Pancreas (tissue), 10 donors: ENCODE measurements at regions not wholly inside any gene's neighbourhood (a gene's known extent, or its start where the extent isn't known, plus 50 kb on each side); places are given as distances from the start of the nearest gene placed in this dataset.
A peak's percentile ranks its signal among the peaks of the same experiment; 100 is the strongest.

Experiments used
- ATAC-seq, 4 donors: fragments of 200-7000 bp; cut with Tn5 transposase; one replicate each; pipeline versions ENCODE4 v1.8.0 to v1.9.1; 2020; ENCODE audit warnings: mild to moderate bottlenecking in 4 of 4, moderate library complexity in 4 of 4
- DNase-seq, 6 donors: peaks; one replicate each; pipeline ENCODE4 v3.0.0-alpha.2; 2020
- FAIRE-seq: peaks from 2 replicates; lab custom pipeline; 2012; peaks lifted over from hg19 to GRCh38; lab: Jason Lieb, UNC
- H3K27ac ChIP-seq, 4 donors: fragments of 200-600 bp; sonication (generic); 1 replicate in 3 of 4; 2 replicates in 1 of 4; pipeline versions ENCODE4 v1.5.0 to v1.8.0; 2020
- H3K27me3 ChIP-seq, 4 donors: fragments of 200-600 bp; one replicate each; pipeline ENCODE4 v1.8.0; 2021
- H3K36me3 ChIP-seq, 3 donors: fragments of 200-600 bp; sonication (generic) in 1 of 3; one replicate each; pipeline versions ENCODE4 v1.5.0 to v1.8.0; 2020 to 2021
- H3K4me1 ChIP-seq, 3 donors: fragments of 200-600 bp; one replicate each; pipeline ENCODE4 v1.8.0; 2021
- H3K4me3 ChIP-seq, 4 donors: fragments of 200-600 bp; sonication (generic) in 2 of 4; one replicate each; pipeline versions ENCODE4 v1.5.0 to v1.8.0; 2020 to 2021
- H3K9me3 ChIP-seq, 4 donors: fragments of 200-600 bp; one replicate each; pipeline ENCODE4 v1.8.0; 2021
- WGBS, 2 donors: extraction: QIAGEN DNeasy Blood & Tissue Kit; methylation state at CpG; one replicate each; pipeline ENCODE4 v1.1.7; 2013; 5-methylcytosine and 5-hydroxymethylcytosine counted together
- intact Hi-C, 3 donors: fragments of 100-400 bp; cut with DNase I; formaldehyde crosslinking; loops; one replicate each; pipeline versions ENCODE4 v1.11.1 to v1.14.2; 2022
- TF ChIP-seq, protein P1 (sequence below), 4 donors: fragments of 200-600 bp; sonication (generic) in 3 of 4; IDR thresholded peaks; one replicate each; pipeline versions ENCODE4 v1.5.0 to v1.8.0; 2021; ENCODE audit warnings: antibody characterized with exemption in 4 of 4
- donor health status: healthy with polysubstance abuse.
- donor health status: DM: no; HTN: no; CAD: no; lungs with moderate emphysema.
- donor health status: DM: no; HTN: no; CAD: no.
- donor health status: control.
- donor health status: control.
- donor health status: Bipolar disorder and iron deficiency.
- donor health status: DM: yes; HTN: yes; CAD: no.
- donor health status: DM: no; HTN: no; CAD: no.
- donor health status: DM: no; HTN: no; CAD: no.
- donor health status: DM: yes; HTN: yes; CAD: no.

DNA sequence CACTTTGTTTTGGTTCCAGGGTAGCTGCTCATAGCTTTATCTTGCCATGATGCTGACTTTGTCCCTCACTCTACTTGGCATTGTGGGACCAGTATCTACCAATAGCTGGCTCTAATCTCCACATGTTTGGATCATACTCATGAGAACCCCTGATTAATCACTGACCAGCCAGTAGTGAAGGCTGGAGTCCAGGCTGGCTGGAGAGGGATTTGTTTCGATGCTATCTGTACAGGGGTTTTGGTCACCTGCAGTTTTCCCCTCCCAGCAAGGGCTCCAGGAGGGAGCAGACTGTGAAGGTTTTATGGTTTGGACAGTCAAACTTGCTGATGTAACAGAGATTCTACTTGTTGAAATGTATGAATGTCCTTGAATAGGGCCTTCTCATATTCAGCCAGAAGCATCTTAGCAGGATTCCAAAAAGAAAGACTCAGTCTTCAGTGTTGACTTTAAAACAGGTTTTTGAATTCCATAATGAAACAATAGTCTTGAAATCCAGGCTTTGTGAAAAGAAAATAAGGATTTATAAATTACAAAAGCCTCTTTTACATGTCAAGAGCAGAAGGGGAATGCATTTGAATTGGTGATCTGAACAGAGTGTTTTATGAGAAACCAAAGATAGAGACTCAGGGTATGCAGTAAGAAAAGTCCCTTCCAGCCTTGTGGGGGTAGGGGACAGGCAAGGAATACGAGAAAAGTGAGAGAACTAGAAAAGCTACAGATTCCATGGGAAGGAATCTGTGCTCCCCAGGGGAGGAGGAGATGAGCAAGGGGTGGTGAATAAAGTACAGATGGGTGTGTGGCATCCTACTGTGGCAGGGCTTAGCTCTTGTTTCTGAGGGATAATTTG, 103.1 kb upstream of the SHISA3 start:
- TF ChIP-seq, protein P1, sequence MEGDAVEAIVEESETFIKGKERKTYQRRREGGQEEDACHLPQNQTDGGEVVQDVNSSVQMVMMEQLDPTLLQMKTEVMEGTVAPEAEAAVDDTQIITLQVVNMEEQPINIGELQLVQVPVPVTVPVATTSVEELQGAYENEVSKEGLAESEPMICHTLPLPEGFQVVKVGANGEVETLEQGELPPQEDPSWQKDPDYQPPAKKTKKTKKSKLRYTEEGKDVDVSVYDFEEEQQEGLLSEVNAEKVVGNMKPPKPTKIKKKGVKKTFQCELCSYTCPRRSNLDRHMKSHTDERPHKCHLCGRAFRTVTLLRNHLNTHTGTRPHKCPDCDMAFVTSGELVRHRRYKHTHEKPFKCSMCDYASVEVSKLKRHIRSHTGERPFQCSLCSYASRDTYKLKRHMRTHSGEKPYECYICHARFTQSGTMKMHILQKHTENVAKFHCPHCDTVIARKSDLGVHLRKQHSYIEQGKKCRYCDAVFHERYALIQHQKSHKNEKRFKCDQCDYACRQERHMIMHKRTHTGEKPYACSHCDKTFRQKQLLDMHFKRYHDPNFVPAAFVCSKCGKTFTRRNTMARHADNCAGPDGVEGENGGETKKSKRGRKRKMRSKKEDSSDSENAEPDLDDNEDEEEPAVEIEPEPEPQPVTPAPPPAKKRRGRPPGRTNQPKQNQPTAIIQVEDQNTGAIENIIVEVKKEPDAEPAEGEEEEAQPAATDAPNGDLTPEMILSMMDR (IDR thresholded peaks at IDR 0.05): no peak
- intact Hi-C loops: no loop called here
- no peak overlapping the region for H3K4me3 ChIP-seq
- no peak overlapping the region for H3K27ac ChIP-seq
- no peak for DNase-seq
- no peak for ATAC-seq
- H3K9me3 ChIP-seq: no peaks in the 10 kb centered on the region
- no peak for FAIRE-seq
- H3K36me3 ChIP-seq: no peaks in the 10 kb centered on the region
- WGBS, 2 donors: 51 to 61% methylated on average over 2 of the region's 2 CpGs
- H3K4me1 ChIP-seq: no peaks in the 10 kb centered on the region
- no peaks in the 10 kb centered on the region for H3K27me3 ChIP-seq

DNA sequence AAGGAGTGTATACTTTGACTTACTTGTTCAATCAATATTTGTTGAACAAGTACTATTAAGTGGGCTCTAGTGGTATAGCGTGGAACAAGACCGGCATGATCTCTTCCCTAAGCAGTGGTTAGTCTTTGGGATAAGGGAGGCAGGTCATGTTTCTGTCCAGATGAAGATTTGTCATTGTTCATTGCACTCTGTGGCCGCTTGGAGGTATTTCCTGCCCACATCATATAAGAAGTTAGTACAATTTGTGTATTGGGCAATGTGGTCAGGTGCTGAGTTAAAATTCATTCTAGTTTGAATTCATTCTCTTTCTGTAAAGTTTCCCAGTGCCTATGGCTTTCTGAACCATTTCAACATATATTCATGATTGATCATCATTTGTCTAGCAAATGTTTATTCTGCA, 101.1 kb upstream of the SHISA3 start:
- ATAC-seq (no peak), FAIRE-seq (no peak), DNase-seq (no peak)
- H3K9me3 ChIP-seq: no peaks in the 10 kb centered on the region
- TF ChIP-seq, protein P1 (IDR thresholded peaks at IDR 0.05): no peak
- no peak overlapping the region for H3K27ac ChIP-seq
- H3K36me3 ChIP-seq: no peaks in the 10 kb centered on the region
- peaks cover 0 to 4% (median 0%) of the 10 kb centered on the region in 4 donors for H3K27me3 ChIP-seq
- H3K4me3 ChIP-seq: no peak overlapping the region
- intact Hi-C loops: no loop called here
- H3K4me1 ChIP-seq: no peaks in the 10 kb centered on the region
- WGBS, 2 donors: 73 to 80% methylated on average over 3 of the region's 3 CpGs

DNA sequence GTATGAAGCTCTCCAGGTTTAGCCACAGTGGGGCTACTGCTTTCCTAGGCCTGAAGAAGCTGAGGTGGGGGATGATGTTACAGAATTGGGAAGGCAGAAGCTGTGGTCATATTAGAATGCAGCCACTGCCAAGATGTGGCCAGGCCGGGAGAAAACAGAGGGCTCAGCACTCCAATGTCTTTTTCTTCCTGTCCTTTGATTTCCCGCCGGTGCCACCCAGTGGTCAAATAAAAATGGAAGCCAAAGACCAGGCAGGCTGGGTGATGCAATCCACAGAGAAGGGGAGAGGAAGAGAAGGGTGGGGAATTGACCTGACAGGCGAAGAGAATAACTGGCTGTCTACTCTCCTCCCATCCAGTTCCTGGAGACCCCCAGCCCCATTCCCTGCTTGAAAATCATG, 94.9 kb upstream of the SHISA3 start:
- Histone ChIP-seq H3K36me3 (no peaks in the 10 kb centered on the region), H3K9me3 (no peaks in the 10 kb centered on the region), H3K27ac (no peak overlapping the region), H3K4me3 (no peak overlapping the region), H3K4me1 (no peaks in the 10 kb centered on the region), H3K27me3 (peaks cover 0 to 4% (median 0%) of the 10 kb centered on the region in 4 donors)
- peak in 3 of 4 donors; percentile 41 to 53 (median 44) for ATAC-seq
- peak in 1 of 6 donors; percentile 13 for DNase-seq
- TF ChIP-seq, protein P1 (IDR thresholded peaks at IDR 0.05): no peak
- FAIRE-seq: no peak
- intact Hi-C loops: no loop called here
- 17 to 22% methylated on average over 4 of the region's 4 CpGs for WGBS, 2 donors

DNA sequence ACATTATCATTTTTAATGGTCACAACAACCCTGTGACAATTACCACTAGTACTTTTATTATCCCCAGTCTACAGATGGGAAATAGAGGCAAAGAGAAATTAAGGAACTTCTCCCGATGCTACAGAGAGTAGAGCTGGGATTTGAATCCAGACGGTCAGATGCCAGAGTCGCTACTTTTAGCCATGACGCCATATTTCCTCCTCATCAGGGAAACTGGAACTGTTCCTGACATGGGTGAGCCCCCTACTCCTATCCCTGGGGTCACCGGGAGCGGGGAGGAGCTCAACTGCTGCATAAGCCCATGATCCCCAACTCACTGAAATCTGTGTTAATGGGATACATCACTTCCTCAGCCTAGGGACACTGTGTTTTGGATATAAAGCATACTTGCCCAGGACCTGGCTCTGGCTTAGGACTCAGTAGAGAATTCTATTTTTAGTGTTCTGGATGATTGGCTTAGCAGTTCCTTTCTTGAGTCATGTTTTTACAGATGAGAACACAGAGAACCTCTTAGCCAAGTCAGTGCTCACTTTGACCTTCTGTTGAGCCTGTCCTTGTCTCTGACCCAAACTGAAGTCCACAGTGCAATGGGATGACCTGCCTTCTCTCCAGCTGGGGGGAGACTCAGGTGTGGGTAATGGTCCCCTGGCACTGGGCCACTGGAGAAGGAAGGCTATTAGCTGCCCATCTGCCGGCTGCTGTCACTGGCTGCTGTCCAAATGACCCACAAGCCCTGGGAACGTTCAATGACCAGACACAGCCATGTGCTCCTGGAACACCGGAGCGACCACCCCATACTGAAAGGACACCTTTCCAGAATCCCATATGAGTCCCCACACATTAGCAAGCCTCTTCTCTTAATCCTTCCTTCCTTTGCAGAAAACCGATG, 90.8 kb upstream of the SHISA3 start:
- H3K4me1 ChIP-seq: no peaks in the 10 kb centered on the region
- no peaks in the 10 kb centered on the region for H3K9me3 ChIP-seq
- no peak overlapping the region for H3K27ac ChIP-seq
- intact Hi-C loops: no loop called here
- H3K27me3 ChIP-seq: no peaks in the 10 kb centered on the region
- no peak for FAIRE-seq
- DNase-seq: no peak
- H3K36me3 ChIP-seq: no peaks in the 10 kb centered on the region
- ATAC-seq: peak in 1 of 4 donors; percentile 37
- TF ChIP-seq, protein P1 (IDR thresholded peaks at IDR 0.05): no peak
- no peak overlapping the region for H3K4me3 ChIP-seq
- 69 to 78% methylated on average over 11 of the region's 11 CpGs for WGBS, 2 donors
